Stimulated activated naive CD8-positive, alpha-beta T cell treated with anti-CD3 and anti-CD28 coated beads, Interleukin-15, amount 100 ng/mL, for 72 hours (primary cell): ENCODE measurements at regions not wholly inside any gene's neighbourhood (a gene's known extent, or its start where the extent isn't known, plus 50 kb on each side); places are given as distances from the start of the nearest gene placed in this dataset.

Source experiments
- ATAC-seq: fragments of 150-1000 bp; cut with Tn5 transposase; 2 replicates; pipeline ENCODE4 v1.10.0; 2021; ENCODE audit warnings: mild to moderate bottlenecking, moderate library complexity
- DNase-seq, 2 donors: peaks; one replicate each; pipeline ENCODE4 v3.0.0; 2021 to 2022
- H3K27ac Mint-ChIP-seq, 2 donors: one replicate each; pipeline ENCODE4 v1.8.0; 2022; ENCODE audit warnings: mild to moderate bottlenecking in 2 of 2, mixed read lengths in 2 of 2, moderate library complexity in 2 of 2
- H3K27me3 Mint-ChIP-seq: one replicate; pipeline ENCODE4 v1.8.0; 2022; ENCODE audit warnings: mixed read lengths
- H3K4me1 Mint-ChIP-seq: one replicate; pipeline ENCODE4 v1.8.0; 2022; ENCODE audit warnings: mild to moderate bottlenecking, mixed read lengths
- H3K4me3 Mint-ChIP-seq, 2 donors: one replicate each; pipeline ENCODE4 v1.8.0; 2022; ENCODE audit warnings: mild to moderate bottlenecking in 2 of 2, mixed read lengths in 2 of 2, moderate library complexity in 1 of 2
- H3K9me3 Mint-ChIP-seq, 2 donors: one replicate each; pipeline ENCODE4 v1.8.0; 2022; ENCODE audit warnings: mixed read lengths in 2 of 2

DNA sequence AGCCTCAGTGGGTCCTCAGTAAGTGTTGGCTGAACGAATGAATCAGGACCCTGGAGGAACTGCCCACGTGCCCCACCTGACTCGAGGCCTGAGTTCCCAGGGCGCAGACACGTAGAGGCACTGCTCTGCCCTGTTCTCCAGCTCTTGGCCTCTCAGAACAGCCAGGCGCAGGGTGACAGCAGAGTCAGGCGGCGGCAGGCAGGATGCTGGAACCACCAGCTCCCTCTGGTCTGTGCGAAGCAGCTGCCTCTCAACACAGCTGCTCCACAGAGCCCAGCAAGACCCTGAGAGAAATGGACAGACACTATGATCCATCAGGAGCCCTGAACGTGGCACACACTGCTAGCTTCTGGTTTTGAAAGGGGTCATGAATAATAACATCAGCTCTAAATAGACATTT is 53.1 kb upstream of the BCO1 start:
- ATAC-seq, result no peak
- no peaks in the 10 kb centered on the region for H3K9me3 Mint-ChIP-seq
- no peaks in the 10 kb centered on the region for H3K4me1 Mint-ChIP-seq
- peaks cover 7% of the 10 kb centered on the region for H3K27me3 Mint-ChIP-seq
- H3K27ac Mint-ChIP-seq, result no peak overlapping the region
- no peak for DNase-seq
- no peak overlapping the region for H3K4me3 Mint-ChIP-seq

DNA sequence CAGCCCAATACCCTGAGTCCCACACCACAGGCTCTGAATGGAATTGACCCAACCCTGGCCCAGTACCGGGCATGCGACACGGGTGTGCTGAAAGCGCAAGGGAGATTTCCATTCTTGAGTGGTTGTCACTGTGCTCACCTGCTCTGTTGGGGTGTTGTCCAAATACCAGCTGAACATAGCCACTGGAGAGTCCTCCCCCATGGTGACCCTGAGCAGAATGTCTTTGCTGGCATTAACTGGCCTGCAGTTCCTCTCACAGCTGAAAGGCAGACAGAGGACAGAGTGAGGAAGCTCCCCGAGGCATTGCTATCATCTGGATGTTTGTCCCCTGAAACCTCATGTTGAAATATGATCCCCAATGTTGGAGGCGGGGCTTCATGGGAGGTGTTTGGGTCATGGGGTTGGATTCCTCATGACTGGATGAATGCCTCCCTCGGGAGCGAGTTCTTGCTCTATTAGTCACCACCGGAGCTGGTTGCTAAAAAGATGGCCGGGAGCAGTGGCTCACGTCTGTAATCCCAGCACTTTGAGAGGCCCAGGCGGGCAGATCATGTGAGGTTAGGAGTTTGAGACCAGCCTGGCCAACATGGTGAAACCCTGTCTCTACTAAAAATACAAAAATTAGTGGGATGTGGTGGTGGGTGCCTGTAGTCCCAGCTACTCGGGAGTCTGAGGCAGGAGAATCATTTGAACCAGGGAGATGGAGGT is 57.3 kb upstream of the BCO1 start:
- DNase-seq (no peak), ATAC-seq (no peak)
- Mint-ChIP-seq H3K4me1 (no peaks in the 10 kb centered on the region), H3K27ac (no peak overlapping the region), H3K27me3 (peaks cover 7% of the 10 kb centered on the region), H3K9me3 (no peaks in the 10 kb centered on the region), H3K4me3 (no peak overlapping the region)

DNA sequence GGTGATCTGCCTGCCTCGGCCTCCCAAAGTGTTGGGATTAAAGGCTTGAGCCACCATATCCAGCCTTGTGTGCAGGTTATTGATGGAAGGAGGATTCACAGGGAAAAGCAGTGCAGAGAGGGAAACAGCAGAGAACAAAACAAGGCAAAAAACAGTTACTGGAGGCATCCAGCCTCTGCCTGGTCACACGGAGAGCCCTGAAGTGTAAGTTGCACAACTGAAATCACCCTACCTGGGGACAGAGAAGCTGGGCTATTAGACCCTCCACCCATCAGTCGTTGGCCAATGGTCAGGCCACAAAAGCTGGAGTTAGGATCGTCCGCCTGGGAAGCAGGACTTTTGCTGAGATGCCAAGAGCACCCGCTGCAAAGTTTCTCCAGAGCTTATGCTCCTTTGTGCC is 57.9 kb upstream of the BCO1 start:
- no peak overlapping the region for H3K4me3 Mint-ChIP-seq
- peaks cover 7% of the 10 kb centered on the region for H3K27me3 Mint-ChIP-seq
- DNase-seq (no peak), ATAC-seq (no peak)
- no peaks in the 10 kb centered on the region for H3K4me1 Mint-ChIP-seq
- H3K9me3 Mint-ChIP-seq, result no peaks in the 10 kb centered on the region
- H3K27ac Mint-ChIP-seq, result no peak overlapping the region

DNA sequence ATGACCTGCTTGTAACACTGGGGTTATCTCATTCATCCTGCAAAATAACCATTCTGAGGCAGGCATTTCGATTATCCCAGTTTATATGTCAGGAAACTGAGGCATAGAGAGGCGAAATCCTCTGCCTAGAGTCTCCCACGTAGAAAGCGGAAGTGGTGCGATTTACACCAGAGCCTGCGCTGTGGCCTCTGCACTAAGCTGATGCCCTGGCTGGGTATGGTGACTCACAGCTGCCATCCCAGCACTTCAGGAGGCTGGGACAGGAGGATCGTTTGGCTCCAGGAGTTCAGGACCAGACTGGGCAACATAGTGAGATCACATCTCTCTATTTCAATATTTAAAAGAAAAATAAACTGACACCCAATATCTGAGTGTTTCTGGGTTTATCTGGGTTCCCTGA is 59.3 kb upstream of the BCO1 start:
- DNase-seq, result no peak
- no peaks in the 10 kb centered on the region for H3K4me1 Mint-ChIP-seq
- no peak overlapping the region for H3K4me3 Mint-ChIP-seq
- H3K9me3 Mint-ChIP-seq, result no peaks in the 10 kb centered on the region
- H3K27ac Mint-ChIP-seq, result no peak overlapping the region
- ATAC-seq, result no peak
- H3K27me3 Mint-ChIP-seq, result peaks cover 3% of the 10 kb centered on the region

DNA sequence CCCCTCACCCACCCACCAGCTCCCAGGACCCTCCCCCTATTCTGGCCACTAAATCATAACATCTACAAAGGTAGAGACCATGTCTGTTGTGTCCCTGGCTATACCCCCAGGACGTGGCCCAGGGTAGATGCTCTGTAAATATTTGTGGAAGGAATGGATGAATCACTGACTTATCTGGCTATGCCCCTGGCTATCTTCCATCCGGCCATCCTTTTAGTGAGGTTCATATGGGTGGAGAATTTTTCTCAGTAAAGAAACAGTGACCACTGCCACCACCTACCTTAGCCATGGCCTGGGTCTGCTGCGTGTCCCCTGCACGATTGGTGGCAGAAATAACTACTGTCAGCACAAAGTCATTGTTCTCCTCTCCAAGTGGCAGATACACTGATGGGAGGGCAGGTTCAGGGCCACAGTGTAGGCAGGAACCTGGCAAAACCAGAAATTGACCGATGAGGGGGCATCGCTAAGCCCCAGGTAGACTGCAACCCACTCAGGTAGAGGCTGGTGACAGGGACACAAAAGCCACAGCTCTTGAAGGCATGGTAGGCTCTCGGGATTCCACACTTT is 63.1 kb upstream of the BCO1 start:
- Mint-ChIP-seq H3K9me3 (no peaks in the 10 kb centered on the region), H3K4me1 (no peaks in the 10 kb centered on the region), H3K27me3 (no peaks in the 10 kb centered on the region), H3K4me3 (no peak overlapping the region), H3K27ac (no peak overlapping the region)
- ATAC-seq, result no peak
- DNase-seq, result no peak

DNA sequence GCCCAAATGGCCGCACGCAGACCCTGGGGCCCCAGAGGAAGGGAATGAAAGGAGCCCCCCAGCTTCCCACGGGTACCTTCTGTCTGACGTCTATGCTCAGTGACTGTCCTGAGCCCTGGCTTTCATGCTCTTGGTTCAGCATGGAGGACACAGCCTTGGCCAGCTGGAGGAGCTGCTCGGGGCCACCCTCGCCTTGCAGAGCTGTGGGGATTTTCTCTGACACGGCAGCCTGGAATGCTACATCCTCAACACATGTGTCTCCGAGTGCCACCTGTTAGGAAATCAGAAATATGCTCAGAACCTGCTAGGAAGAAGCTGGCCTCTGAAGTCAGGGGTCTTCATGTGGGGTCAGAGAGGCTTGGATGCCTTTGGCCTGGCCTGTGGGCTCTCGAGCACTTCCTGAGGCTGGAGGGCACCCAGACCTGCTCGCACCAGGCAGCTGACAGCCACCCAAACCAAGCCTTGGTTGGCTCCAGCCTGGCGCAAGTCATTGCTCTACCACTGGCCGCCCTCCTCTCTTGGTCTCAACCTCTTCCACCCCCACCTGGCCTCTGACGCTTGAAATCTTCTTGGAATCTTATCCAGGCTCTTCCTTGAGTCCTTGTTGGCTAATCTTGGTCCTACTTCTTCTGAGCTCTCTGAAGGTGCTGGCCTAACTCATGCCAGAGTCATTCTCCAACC is 63.7 kb upstream of the BCO1 start:
- no peak overlapping the region for H3K27ac Mint-ChIP-seq
- H3K4me3 Mint-ChIP-seq, result no peak overlapping the region
- ATAC-seq (no peak), DNase-seq (no peak)
- no peaks in the 10 kb centered on the region for H3K27me3 Mint-ChIP-seq
- no peaks in the 10 kb centered on the region for H3K4me1 Mint-ChIP-seq
- no peaks in the 10 kb centered on the region for H3K9me3 Mint-ChIP-seq

DNA sequence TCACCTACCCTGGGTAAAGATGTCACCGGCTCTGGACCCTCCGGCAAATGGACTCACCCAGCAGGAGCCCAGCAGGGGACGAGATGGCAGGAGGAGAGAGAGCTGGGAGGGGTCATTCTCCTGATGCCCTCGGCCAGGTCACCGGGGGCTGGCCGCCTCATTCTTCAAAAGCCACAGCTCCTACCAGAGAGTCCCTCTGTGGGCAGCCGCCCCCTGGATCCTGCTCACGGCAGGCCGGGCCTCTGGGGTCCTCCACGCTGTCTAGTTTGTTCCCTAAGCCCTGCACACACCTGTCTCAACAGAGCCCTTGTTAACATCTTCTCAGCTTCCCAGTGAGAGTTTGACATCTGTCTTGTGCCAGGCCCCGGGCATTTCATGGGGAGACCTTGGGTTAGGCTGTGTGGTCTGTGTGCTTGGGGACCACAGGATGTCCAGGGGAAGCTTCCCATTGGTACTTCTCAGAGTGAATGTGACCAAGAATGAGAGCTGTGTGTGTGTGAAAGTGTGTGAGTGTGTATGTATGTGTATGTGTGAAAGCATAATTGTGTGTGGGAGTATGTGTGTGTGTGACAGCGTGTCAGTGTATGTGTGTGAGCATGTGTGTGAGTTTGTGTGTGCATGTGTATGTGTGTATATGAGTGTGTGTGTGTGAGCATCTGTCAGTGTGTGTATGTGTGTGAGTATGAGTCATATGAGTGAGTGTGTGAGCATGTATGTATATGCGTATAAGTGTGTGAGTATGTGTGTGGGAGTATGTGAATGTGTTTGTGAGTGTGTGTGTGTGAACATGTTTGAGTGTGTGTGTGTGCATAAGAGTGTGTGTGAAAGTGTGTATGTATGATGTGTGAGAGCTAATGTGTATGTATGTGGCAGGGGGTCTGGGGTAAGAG is 65.5 kb upstream of the BCO1 start:
- no peaks in the 10 kb centered on the region for H3K4me1 Mint-ChIP-seq
- DNase-seq, result no peak

DNA sequence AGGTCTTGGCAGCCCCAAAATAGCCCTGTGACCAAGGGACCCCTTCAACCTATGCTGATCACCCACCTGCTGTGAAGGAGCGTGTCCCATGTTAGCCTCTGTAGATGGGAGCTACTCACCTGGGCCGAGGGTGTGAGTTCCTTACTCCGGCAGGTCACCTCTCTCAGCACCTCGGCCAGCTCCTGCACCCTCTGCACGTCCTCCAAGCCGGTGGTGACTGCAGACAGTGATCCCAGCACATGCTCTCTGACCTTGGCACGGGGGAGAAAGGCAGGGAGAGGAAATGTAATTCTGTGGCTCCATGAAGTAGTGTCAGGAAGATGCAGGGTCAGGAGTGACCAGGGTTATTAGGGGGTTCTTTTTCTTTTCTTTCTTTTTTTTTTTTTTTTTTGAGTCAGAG is 67.7 kb upstream of the BCO1 start:
- DNase-seq (no peak), ATAC-seq (no peak)
- H3K9me3 Mint-ChIP-seq, result no peaks in the 10 kb centered on the region
- no peaks in the 10 kb centered on the region for H3K27me3 Mint-ChIP-seq
- no peak overlapping the region for H3K27ac Mint-ChIP-seq
- H3K4me1 Mint-ChIP-seq, result no peaks in the 10 kb centered on the region
- H3K4me3 Mint-ChIP-seq, result no peak overlapping the region

More for the DNA sequence above, 65.5 kb upstream of the BCO1 start:
- Mint-ChIP-seq H3K27me3 (no peaks in the 10 kb centered on the region), H3K9me3 (no peaks in the 10 kb centered on the region), H3K27ac (no peak overlapping the region), H3K4me3 (no peak overlapping the region)
- no peak for ATAC-seq

DNA sequence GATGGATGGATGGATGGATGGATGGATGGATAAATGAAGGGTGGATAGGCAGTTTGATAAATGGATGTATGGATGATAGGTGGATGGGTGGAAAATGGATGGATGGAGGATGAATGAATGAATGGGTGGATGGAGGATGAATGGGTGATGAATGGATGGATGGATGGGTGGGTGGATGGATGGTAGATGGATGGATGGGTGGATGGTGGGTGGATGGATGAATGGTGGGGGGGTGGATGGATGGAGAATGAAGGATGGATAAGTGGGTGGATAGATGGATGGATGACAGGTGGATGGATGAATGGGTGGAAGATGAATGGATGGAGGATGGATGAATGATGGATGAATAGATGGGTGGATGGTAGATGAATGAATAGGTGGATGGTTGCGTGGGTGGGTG is 70.1 kb upstream of the BCO1 start:
- Mint-ChIP-seq H3K9me3 (no peaks in the 10 kb centered on the region), H3K27me3 (no peaks in the 10 kb centered on the region), H3K27ac (no peak overlapping the region), H3K4me3 (no peak overlapping the region), H3K4me1 (no peaks in the 10 kb centered on the region)
- DNase-seq, result no peak
- no peak for ATAC-seq

DNA sequence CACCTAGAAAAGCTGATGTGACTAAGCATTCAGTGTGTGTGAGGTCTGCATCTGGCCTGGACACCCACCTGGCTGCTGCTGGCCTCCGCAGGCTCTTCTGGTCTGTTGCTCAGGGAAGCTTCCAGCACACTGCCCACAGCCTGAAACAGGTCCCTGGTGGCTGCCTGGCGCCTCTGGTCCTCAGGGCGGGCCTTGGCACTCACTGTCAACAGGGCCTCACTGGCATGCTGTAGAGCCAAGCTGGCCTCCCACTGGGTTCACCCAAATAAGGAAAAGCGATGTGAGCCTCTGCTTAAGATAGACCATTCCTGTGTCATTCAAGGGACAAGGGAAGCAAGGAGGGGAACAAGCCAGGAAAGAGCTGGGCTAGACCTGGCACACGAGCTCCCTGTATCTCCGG is 70.6 kb upstream of the BCO1 start:
- DNase-seq (no peak), ATAC-seq (no peak)
- H3K9me3 Mint-ChIP-seq, result no peaks in the 10 kb centered on the region
- H3K4me1 Mint-ChIP-seq, result no peaks in the 10 kb centered on the region
- H3K27ac Mint-ChIP-seq, result no peak overlapping the region
- no peak overlapping the region for H3K4me3 Mint-ChIP-seq
- H3K27me3 Mint-ChIP-seq, result no peaks in the 10 kb centered on the region

DNA sequence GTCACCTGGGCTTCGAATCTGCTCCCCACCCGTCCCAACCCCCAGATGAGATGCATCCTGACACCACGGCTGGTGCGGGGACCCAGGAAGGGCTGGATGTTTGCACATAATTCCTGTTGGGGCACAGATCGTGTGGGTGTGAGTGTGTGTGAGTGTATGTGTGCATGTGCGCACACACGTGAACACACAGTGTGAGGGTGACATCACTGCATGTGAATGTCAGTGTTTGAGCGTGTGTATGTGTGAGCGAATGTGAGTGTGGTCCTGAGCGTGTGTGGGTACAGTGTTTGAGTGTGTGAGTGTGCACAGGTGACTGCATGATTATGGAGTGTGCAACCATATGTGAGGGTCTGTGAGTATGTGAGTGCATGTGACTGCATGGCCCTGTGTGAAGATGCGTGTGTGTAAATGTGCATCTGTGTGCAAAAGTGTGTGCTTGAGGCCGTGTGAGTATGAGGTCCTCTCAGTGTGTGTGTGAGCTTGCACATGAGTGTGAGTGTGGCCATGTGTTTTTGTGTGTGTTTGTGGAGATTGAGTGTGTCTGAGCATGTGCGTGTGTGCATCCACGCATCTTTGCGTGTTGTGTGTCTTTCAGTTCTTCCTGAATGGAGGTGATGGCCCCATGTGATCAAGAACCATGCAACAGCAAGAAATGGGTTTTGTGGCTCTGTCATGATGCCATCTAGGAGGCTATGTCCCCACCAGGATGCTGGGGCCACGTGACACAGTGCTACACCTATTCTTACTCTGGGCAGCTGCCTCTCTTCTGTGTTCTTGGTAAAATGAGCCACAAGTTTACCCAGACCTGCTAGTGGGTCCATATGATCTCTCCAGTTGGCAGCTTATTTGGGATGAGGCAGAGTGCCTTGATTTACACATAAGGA is 70.5 kb upstream of the GCSH start:
- no peaks in the 10 kb centered on the region for H3K4me1 Mint-ChIP-seq
- H3K4me3 Mint-ChIP-seq, result no peak overlapping the region
- H3K9me3 Mint-ChIP-seq, result no peaks in the 10 kb centered on the region
- no peak for ATAC-seq
- DNase-seq, result no peak
- no peak overlapping the region for H3K27ac Mint-ChIP-seq
- no peaks in the 10 kb centered on the region for H3K27me3 Mint-ChIP-seq

DNA sequence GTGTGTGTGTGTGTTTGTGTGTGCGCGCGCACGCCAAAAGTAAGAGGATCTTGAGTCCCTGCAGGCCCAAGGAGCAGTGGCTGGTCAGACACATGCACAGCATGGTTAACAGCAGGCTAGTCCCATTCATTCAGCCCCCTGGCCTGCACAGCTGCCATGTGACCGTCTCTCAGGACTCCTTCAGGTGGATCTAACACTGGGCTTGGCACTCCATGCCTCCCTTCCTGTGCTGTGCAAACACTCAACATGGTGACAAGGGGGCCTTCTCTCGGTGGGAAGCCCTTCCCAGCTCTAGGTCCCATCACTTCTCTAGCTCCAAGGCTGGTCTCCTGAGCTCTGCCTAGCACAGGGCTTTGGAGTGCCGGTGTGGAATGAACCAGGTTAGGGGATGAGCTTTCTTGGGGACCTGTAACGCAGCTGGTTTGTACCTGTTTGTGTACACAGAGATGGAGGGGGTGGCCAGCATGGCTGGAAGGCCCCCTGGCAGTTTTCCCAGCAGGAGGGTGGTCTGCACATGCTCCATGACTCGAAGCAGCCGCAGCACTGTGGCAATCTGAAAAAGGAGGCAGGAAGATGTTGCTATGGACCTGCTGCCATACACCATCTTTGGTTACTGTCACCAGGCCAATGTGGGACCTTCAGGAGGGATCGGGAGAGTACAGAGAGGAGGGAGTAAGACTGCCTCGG is 69.4 kb upstream of the GCSH start:
- no peaks in the 10 kb centered on the region for H3K27me3 Mint-ChIP-seq
- no peak for DNase-seq
- H3K27ac Mint-ChIP-seq, result peak overlapping the region in 1 of 2 donors; percentile 57
- H3K4me1 Mint-ChIP-seq, result no peaks in the 10 kb centered on the region
- ATAC-seq, result no peak
- H3K4me3 Mint-ChIP-seq, result no peak overlapping the region
- no peaks in the 10 kb centered on the region for H3K9me3 Mint-ChIP-seq

DNA sequence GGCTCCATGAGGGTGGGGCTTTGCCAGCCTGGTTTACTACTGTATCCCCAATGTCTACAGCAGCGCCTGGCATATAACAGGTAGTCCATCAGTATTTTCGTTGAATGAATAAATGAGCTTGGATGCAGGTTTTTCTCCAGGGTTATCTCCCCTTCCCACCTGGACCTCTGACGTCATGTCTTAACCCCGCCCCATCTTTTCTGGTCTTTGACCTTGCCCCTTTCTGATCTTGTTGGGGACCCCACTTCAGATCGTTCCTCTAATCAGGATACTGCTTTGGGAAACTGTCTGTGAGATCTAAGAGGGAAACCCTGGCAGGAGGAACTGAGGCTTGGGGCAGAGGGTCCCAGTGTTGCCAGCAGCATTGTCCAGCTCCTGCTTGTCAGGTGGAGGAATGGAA is 68.8 kb upstream of the GCSH start:
- Mint-ChIP-seq H3K4me3 (no peak overlapping the region), H3K27ac (no peak overlapping the region), H3K4me1 (no peaks in the 10 kb centered on the region), H3K9me3 (no peaks in the 10 kb centered on the region), H3K27me3 (no peaks in the 10 kb centered on the region)
- ATAC-seq, result no peak
- no peak for DNase-seq

DNA sequence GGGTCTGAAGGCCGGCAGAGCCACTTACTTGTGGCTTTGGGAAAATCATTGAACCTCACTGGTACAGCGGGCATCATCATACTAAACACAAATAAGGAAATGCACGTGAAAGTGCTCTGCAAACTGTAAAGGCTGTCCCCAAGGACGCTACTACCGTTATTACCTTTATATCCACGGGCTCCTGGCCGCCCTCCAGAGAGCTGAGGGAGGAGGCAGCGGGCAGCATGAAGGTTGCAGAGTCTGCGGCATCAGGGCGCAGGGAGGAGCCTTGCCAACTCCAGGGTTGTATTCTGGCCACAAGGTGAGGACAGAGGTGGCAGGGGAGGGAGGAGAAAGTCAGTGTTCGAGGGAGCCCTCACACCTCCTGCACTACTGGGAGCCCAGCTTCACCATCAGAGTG is 68.3 kb upstream of the GCSH start:
- Mint-ChIP-seq H3K27ac (no peak overlapping the region), H3K4me1 (no peaks in the 10 kb centered on the region), H3K4me3 (no peak overlapping the region), H3K27me3 (no peaks in the 10 kb centered on the region), H3K9me3 (no peaks in the 10 kb centered on the region)
- DNase-seq (no peak), ATAC-seq (no peak)

DNA sequence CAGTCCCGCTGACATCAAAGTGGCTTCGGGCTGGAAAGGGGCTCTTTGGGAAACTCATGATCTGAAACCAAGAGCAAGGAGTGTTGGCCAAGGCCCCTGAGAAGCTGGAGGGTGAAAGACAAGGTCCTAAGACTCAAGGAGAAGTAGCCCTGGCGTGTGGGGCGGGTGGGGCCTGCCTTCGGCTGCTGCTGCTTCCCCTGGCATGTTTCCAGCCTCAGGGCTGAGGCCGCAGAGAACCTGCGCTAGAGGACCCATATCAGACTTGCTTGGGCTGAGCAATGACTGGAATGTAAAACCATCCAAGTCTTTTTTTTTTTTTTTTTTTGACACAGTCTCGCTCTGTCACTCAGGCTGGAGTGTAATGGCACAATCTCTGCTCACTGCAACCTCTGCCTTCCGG is 67.5 kb upstream of the GCSH start:
- no peak overlapping the region for H3K4me3 Mint-ChIP-seq
- DNase-seq, result no peak
- no peak for ATAC-seq
- H3K27ac Mint-ChIP-seq, result no peak overlapping the region
- no peaks in the 10 kb centered on the region for H3K9me3 Mint-ChIP-seq
- H3K4me1 Mint-ChIP-seq, result no peaks in the 10 kb centered on the region
- no peaks in the 10 kb centered on the region for H3K27me3 Mint-ChIP-seq
